GM06990 (cell line): ENCODE measurements at regions not wholly inside any gene's neighbourhood (a gene's known extent, or its start where the extent isn't known, plus 50 kb on each side); places are given as distances from the start of the nearest gene placed in this dataset.
"Not testable (repeated sequence)": the region's sequence is repeated elsewhere in the genome, so short reads cannot be mapped to it uniquely, and the experiment has no call there.

ENCODE experiments used
- DNase-seq: peaks from one replicate; pipeline ENCODE4 v3.0.0-alpha.2; 2011; ENCODE audit not compliant: insufficient read length; ENCODE audit errors: extremely low read depth
- H3K27me3 ChIP-seq: replicated peaks from 2 replicates; pipeline ENCODE4 v1.6.0; 2011; ENCODE audit warnings: low read length; ENCODE audit not compliant: control insufficient read depth, insufficient read depth
- H3K36me3 ChIP-seq: 2 replicates; pipeline ENCODE4 v1.5.1; 2011; ENCODE audit warnings: low read length; ENCODE audit not compliant: control insufficient read depth, insufficient read depth
- H3K4me3 ChIP-seq: replicated peaks from 2 replicates; pipeline ENCODE4 v1.5.1; 2011; ENCODE audit warnings: low read depth, mild to moderate bottlenecking, control low read depth, low read length
- CTCF ChIP-seq: IDR thresholded peaks from 2 replicates; pipeline ENCODE4 v1.5.1; 2011; ENCODE audit warnings: low read length, control low read depth, mild to moderate bottlenecking, inconsistent platforms; ENCODE audit not compliant: insufficient read depth, poor library complexity, severe bottlenecking

GRCh38 chr5:56725711-56726411 lies 89.5 kb upstream of the MAP3K1 start:
- TF ChIP-seq CTCF: no peak
- DNase-seq: no peak
- H3K4me3 ChIP-seq: no peak overlapping the region

GRCh38 chr5:56724857-56725256 lies 90.5 kb upstream of the MAP3K1 start:
- DNase-seq, H3K36me3 ChIP-seq, H3K27me3 ChIP-seq, H3K4me3 ChIP-seq: not testable (repeated sequence)

More at GRCh38 chr5:56725711-56726411, 89.5 kb upstream of the MAP3K1 start:
- H3K27me3 ChIP-seq: peaks cover 1% of the 10 kb centered on the region; the same call in 1 of the 2 replicates
- H3K36me3 ChIP-seq: no peaks in the 10 kb centered on the region

GRCh38 chr5:56722317-56722716 lies 93.0 kb upstream of the MAP3K1 start:
- no peaks in the 10 kb centered on the region for H3K36me3 ChIP-seq
- no peak overlapping the region for H3K4me3 ChIP-seq
- H3K27me3 ChIP-seq: no peaks in the 10 kb centered on the region
- TF ChIP-seq CTCF: no peak
- no peak for DNase-seq

- Histone ChIP-seq H3K4me3 (no peak overlapping the region), H3K36me3 (no peaks in the 10 kb centered on the region), H3K27me3 (no peaks in the 10 kb centered on the region; the same call in 1 of the 2 replicates)
- DNase-seq: no peak
- no peak for TF ChIP-seq CTCF
These were observed 97.9 kb upstream of the MAP3K1 start for GRCh38 chr5:56717253-56717987.

- Histone ChIP-seq H3K36me3 (no peaks in the 10 kb centered on the region), H3K27me3 (no peaks in the 10 kb centered on the region; the same call in 1 of the 2 replicates), H3K4me3 (no peak overlapping the region)
- no peak for TF ChIP-seq CTCF
- DNase-seq: no peak
These were observed 99.4 kb upstream of the MAP3K1 start for GRCh38 chr5:56715986-56716385.

- no peak for TF ChIP-seq CTCF
- no peak for DNase-seq
- H3K4me3 ChIP-seq: no peak overlapping the region
These were observed 102.3 kb upstream of the MAP3K1 start for GRCh38 chr5:56712895-56713591.

More at GRCh38 chr5:56712895-56713591, 102.3 kb upstream of the MAP3K1 start:
- H3K27me3 ChIP-seq: no peaks in the 10 kb centered on the region; the same call in 1 of the 2 replicates
- H3K36me3 ChIP-seq: no peaks in the 10 kb centered on the region
